ENCODE measurements at regions not wholly inside any gene's neighbourhood (a gene's known extent, or its start where the extent isn't known, plus 50 kb on each side); places are given as distances from the start of the nearest gene placed in this dataset.
A peak's percentile ranks its signal among the peaks of the same experiment; 100 is the strongest.

DNA sequence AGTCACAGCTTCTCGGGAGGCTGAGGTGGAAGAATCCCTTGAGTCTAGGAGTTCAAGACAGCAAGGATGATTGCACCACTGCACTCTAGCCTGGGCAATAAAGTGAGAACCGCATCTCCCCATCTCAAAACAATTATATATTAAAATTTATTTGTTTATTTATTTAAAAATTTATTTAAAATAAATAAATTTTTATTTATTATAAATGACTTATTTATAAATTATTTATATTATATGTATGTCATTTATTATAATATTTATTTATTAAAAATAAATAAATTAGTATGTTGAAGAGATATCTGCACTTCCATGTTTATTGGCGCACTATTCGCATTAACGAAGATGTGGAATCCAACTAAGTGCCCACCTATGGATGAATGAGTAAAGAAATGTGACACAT lies 683.2 kb upstream of the BRINP3 start:
- in situ Hi-C loops (cut with MboI; ENCODE audit: low sequenced_read_pairs, unreplicated experiment), result no loop called here
- no peak for DNase-seq (ENCODE audit: low spot score)
- TF ChIP-seq, protein P1, sequence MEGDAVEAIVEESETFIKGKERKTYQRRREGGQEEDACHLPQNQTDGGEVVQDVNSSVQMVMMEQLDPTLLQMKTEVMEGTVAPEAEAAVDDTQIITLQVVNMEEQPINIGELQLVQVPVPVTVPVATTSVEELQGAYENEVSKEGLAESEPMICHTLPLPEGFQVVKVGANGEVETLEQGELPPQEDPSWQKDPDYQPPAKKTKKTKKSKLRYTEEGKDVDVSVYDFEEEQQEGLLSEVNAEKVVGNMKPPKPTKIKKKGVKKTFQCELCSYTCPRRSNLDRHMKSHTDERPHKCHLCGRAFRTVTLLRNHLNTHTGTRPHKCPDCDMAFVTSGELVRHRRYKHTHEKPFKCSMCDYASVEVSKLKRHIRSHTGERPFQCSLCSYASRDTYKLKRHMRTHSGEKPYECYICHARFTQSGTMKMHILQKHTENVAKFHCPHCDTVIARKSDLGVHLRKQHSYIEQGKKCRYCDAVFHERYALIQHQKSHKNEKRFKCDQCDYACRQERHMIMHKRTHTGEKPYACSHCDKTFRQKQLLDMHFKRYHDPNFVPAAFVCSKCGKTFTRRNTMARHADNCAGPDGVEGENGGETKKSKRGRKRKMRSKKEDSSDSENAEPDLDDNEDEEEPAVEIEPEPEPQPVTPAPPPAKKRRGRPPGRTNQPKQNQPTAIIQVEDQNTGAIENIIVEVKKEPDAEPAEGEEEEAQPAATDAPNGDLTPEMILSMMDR (IDR thresholded peaks at IDR 0.05; ENCODE audit: borderline replicate concordance, control extremely low read depth, extremely low read depth, insufficient read depth, missing control alignments), result no peak

DNA sequence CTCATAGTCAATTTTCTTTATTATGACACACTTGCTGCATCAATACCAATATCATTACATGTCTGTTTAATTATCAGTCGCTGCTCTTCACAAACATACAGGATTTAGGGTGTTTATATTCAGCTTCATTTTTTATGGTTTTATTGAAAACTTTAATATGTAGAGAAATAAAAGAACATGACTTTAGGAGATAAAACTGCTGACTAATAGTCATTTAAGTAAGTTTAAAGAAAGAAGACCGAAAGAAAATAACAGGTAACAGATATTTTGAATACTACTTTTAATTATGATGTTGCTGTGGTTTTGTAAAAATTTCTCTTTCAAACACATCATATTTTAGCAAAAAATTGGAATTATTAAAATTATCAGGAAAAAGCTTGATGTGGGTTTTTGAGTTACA lies 685.1 kb upstream of the BRINP3 start:
- in situ Hi-C loops (cut with MboI; ENCODE audit: low sequenced_read_pairs, unreplicated experiment), result no loop called here

DNA sequence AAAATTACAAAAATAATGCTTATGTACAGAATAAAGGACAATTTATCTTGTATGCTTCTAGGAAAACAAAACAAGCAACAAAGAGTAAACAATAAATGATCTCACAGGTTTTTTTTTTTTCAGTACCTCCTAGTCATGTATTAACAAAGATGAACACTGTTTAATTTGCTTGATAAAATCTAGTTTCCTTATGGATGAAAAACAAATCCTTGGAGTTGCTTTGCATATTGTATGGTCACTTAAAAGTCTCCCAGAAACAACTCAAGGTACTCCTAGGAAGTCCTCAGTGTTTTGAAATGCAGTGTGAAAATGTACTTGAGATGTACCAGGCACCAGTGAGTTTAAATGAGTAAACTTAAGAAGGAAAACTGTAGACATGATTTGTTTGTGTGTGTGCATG lies 686.0 kb upstream of the BRINP3 start:
- in situ Hi-C loops (cut with MboI; ENCODE audit: low sequenced_read_pairs, unreplicated experiment), result no loop called here
- no peak for DNase-seq (ENCODE audit: low spot score)
- TF ChIP-seq, protein P1 (IDR thresholded peaks at IDR 0.05; ENCODE audit: borderline replicate concordance, control extremely low read depth, extremely low read depth, insufficient read depth, missing control alignments), result no peak

More for the DNA sequence above, 685.1 kb upstream of the BRINP3 start:
- no peak for DNase-seq (ENCODE audit: low spot score)
- TF ChIP-seq, protein P1 (IDR thresholded peaks at IDR 0.05; ENCODE audit: borderline replicate concordance, control extremely low read depth, extremely low read depth, insufficient read depth, missing control alignments), result no peak

DNA sequence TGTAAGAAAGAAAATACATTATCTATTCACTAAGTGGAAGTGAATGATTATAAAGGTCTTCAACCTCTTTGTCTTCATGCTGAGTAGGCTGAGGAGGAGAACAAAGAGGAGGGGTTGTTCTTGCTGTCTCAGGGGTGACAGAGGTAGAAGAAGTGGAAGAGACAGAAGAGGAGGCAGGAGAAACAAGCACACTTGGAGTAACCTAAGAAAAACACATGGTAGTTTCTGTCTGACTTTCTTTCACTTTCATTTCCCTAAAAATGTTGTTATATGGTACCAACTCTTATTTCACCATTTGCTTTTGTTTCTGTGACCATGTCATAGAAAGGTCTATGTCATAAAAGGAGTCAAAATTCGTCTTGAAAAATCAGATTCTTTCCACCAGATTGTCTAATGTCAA lies 696.6 kb upstream of the BRINP3 start:
- DNase-seq (ENCODE audit: low spot score), result peak; percentile 22
- in situ Hi-C loops (cut with MboI; ENCODE audit: low sequenced_read_pairs, unreplicated experiment), result no loop called here
- TF ChIP-seq, protein P1 (IDR thresholded peaks at IDR 0.05; ENCODE audit: borderline replicate concordance, control extremely low read depth, extremely low read depth, insufficient read depth, missing control alignments), result no peak

DNA sequence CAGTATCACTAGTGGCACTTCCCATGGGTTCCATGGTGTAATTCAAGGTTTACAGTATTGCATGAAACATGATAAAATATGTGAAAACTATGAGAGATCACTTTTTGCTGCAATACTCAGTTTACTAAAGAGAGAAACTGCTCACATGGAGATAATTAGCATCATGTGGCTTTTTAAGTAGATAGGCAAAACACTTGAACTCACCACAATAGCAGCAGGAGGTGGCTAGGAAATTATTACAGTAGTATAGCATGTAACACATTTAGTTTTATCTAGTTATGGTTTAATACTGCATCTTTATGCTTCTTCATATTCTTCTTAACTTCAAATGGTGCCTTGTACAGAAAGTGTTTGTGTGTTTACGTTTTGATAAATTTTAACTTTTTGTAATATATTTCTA lies 698.5 kb upstream of the BRINP3 start:
- no peak for DNase-seq (ENCODE audit: low spot score)
- TF ChIP-seq, protein P1 (IDR thresholded peaks at IDR 0.05; ENCODE audit: borderline replicate concordance, control extremely low read depth, extremely low read depth, insufficient read depth, missing control alignments), result no peak
- in situ Hi-C loops (cut with MboI; ENCODE audit: low sequenced_read_pairs, unreplicated experiment), result no loop called here

DNA sequence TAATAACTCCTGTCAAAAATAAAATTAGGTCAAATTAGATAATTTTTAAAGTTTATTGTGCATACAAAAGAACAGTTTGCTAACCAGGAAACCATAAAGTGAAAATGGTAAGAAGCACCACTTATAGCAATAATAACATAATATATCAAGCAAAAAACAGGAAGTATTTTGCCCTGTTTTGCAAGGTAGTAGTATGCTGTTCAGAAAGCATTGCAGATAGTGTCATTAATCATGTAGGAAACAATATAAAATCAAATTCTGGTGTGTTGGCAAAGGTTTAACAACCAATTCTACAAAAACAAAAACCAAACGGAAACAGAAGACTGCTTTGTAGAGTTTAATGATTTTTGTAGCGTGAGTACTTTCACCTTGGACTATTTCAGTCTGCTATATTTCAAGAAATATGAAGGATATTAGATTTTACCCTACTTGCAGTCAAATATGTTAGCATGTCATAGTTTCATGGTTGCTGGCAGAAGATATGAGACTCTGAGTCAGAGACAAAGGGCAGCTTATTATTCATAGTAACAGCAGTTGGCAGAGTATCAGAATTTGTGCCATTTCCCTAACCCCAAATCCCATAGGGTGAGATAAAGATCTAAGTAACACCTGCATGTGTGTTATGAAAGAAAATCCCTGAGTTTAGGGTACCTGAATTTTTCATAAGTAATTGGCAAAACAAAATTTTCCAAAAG lies 729.0 kb upstream of the BRINP3 start:
- in situ Hi-C loops (cut with MboI; ENCODE audit: low sequenced_read_pairs, unreplicated experiment), result no loop called here
- DNase-seq (ENCODE audit: low spot score), result no peak
- TF ChIP-seq, protein P1 (IDR thresholded peaks at IDR 0.05; ENCODE audit: borderline replicate concordance, control extremely low read depth, extremely low read depth, insufficient read depth, missing control alignments), result no peak

Data from GM13976 (cell line).